ENCODE measurements at regions not wholly inside any gene's neighbourhood (a gene's known extent, or its start where the extent isn't known, plus 50 kb on each side); places are given as distances from the start of the nearest gene placed in this dataset.

- Histone ChIP-seq H3K4me2 (no peak overlapping the region), H3K36me3 (replicated peaks; ENCODE audit: insufficient read depth, low read depth) (no peaks in the 10 kb centered on the region), H3K27me3 (no peaks in the 10 kb centered on the region), H3K79me2 (no peaks in the 10 kb centered on the region), H3K27ac (no peak overlapping the region), H3K9me2 (replicated peaks; ENCODE audit: insufficient read depth) (no peaks in the 10 kb centered on the region), H2AFZ (no peak overlapping the region), H3K4me3 (no peak overlapping the region), H4K20me1 (ENCODE audit: insufficient read depth, poor library complexity, severe bottlenecking) (no peaks in the 10 kb centered on the region), H3K9me3 (ENCODE audit: low read depth) (no peaks in the 10 kb centered on the region), H3K4me1 (ENCODE audit: insufficient read depth) (no peaks in the 10 kb centered on the region)
- 94% methylated on average over 5 of the region's 6 CpGs for WGBS (ENCODE audit: low lambda C conversion rate, missing lambda C conversion rate)
- DNase-seq (ENCODE audit: low spot score) = no peak
- no peak for TF ChIP-seq EZH2phosphoT487 (IDR thresholded peaks at IDR 0.05; ENCODE audit: low read depth, severe bottlenecking, unreplicated experiment)
- TF ChIP-seq CTCF (IDR thresholded peaks at IDR 0.05; ENCODE audit: poor library complexity) = no peak
- no peak for TF ChIP-seq EZH2 (IDR thresholded peaks at IDR 0.05; ENCODE audit: borderline replicate concordance)
Observed at GRCh38 chr4:177159600-177159999, 150.1 kb upstream of the NEIL3 start.

DNA sequence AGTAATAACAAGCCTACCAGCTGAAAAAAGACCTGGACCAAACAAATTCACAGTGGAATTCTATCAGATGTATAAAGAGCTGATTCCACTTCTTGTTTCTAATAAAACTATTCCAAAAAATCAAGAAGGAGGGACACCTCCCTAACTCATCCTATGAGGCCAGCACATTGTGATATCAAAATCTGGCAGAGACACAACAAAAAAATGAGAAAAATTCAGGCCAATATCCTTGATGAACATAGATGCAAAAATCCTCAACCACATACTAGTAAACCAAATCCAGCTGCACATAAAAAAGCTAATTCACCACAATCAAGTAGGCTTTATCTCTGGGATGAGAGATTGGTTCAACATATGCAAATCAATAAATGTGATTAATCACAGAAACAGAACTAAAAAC is 147.9 kb upstream of the NEIL3 start:
- Histone ChIP-seq H3K36me3 (replicated peaks; ENCODE audit: insufficient read depth, low read depth) (no peaks in the 10 kb centered on the region), H3K9me3 (ENCODE audit: low read depth) (no peaks in the 10 kb centered on the region), H3K4me1 (ENCODE audit: insufficient read depth) (no peaks in the 10 kb centered on the region), H3K4me2 (no peak overlapping the region), H3K9me2 (replicated peaks; ENCODE audit: insufficient read depth) (no peaks in the 10 kb centered on the region), H3K27ac (no peak overlapping the region), H2AFZ (no peak overlapping the region), H4K20me1 (ENCODE audit: insufficient read depth, poor library complexity, severe bottlenecking) (no peaks in the 10 kb centered on the region), H3K79me2 (no peaks in the 10 kb centered on the region), H3K4me3 (no peak overlapping the region), H3K27me3 (no peaks in the 10 kb centered on the region)
- no peak for TF ChIP-seq EZH2phosphoT487 (IDR thresholded peaks at IDR 0.05; ENCODE audit: low read depth, severe bottlenecking, unreplicated experiment)
- TF ChIP-seq EZH2 (IDR thresholded peaks at IDR 0.05; ENCODE audit: borderline replicate concordance) = no peak
- no peak for TF ChIP-seq CTCF (IDR thresholded peaks at IDR 0.05; ENCODE audit: poor library complexity)
- DNase-seq (ENCODE audit: low spot score) = no peak

DNA sequence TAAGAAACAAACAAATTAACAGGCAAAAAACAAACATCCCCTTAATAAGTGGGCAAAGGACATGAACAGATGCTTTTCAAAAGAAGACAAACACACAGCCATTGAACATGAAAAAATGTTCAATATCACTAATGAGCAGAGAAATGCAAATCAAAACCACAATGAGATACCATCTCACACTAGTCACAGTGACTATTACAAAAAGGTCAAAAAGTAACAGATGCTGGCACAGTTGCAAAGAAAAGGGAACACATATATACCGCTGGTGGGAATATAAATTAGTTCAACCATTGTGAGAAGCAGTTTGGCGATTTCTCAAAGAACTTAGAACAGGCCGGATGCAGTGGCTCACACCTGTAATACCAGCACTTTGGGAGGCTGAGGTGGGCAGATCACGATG is 146.1 kb upstream of the NEIL3 start:
- DNase-seq (ENCODE audit: low spot score) = no peak
- no peak for TF ChIP-seq EZH2phosphoT487 (IDR thresholded peaks at IDR 0.05; ENCODE audit: low read depth, severe bottlenecking, unreplicated experiment)
- no peak for TF ChIP-seq CTCF (IDR thresholded peaks at IDR 0.05; ENCODE audit: poor library complexity)
- no peak for TF ChIP-seq EZH2 (IDR thresholded peaks at IDR 0.05; ENCODE audit: borderline replicate concordance)
- Histone ChIP-seq H3K4me3 (no peak overlapping the region), H2AFZ (no peak overlapping the region), H3K36me3 (replicated peaks; ENCODE audit: insufficient read depth, low read depth) (no peaks in the 10 kb centered on the region), H3K79me2 (no peaks in the 10 kb centered on the region), H3K9me3 (ENCODE audit: low read depth) (no peaks in the 10 kb centered on the region), H3K27me3 (no peaks in the 10 kb centered on the region), H3K4me2 (no peak overlapping the region), H4K20me1 (ENCODE audit: insufficient read depth, poor library complexity, severe bottlenecking) (no peaks in the 10 kb centered on the region), H3K9me2 (replicated peaks; ENCODE audit: insufficient read depth) (no peaks in the 10 kb centered on the region), H3K27ac (no peak overlapping the region), H3K4me1 (ENCODE audit: insufficient read depth) (no peaks in the 10 kb centered on the region)
- 92% methylated on average over 4 of the region's 4 CpGs for WGBS (ENCODE audit: low lambda C conversion rate, missing lambda C conversion rate)

- TF ChIP-seq CTCF (IDR thresholded peaks at IDR 0.05; ENCODE audit: poor library complexity) = no peak
- TF ChIP-seq EZH2 (IDR thresholded peaks at IDR 0.05; ENCODE audit: borderline replicate concordance) = no peak
- no peak for TF ChIP-seq EZH2phosphoT487 (IDR thresholded peaks at IDR 0.05; ENCODE audit: low read depth, severe bottlenecking, unreplicated experiment)
- Histone ChIP-seq H3K27ac (no peak overlapping the region), H3K4me2 (no peak overlapping the region), H3K79me2 (no peaks in the 10 kb centered on the region), H3K9me3 (ENCODE audit: low read depth) (no peaks in the 10 kb centered on the region), H3K4me1 (ENCODE audit: insufficient read depth) (no peaks in the 10 kb centered on the region), H4K20me1 (ENCODE audit: insufficient read depth, poor library complexity, severe bottlenecking) (no peaks in the 10 kb centered on the region), H3K9me2 (replicated peaks; ENCODE audit: insufficient read depth) (no peaks in the 10 kb centered on the region), H3K27me3 (no peaks in the 10 kb centered on the region), H3K36me3 (replicated peaks; ENCODE audit: insufficient read depth, low read depth) (no peaks in the 10 kb centered on the region), H2AFZ (no peak overlapping the region), H3K4me3 (no peak overlapping the region)
- WGBS (ENCODE audit: low lambda C conversion rate, missing lambda C conversion rate) = 83% methylated on average over 5 of the region's 5 CpGs
- no peak for DNase-seq (ENCODE audit: low spot score)
Observed at GRCh38 chr4:177171588-177171987, 138.1 kb upstream of the NEIL3 start.

All from hepatocyte (in vitro differentiated cells).